ENCODE measurements at regions not wholly inside any gene's neighbourhood (a gene's known extent, or its start where the extent isn't known, plus 50 kb on each side); places are given as distances from the start of the nearest gene placed in this dataset.

- H3K36me3 ChIP-seq (ENCODE audit: insufficient read depth, low read length), result no peaks in the 10 kb centered on the region
- H3K9ac ChIP-seq (ENCODE audit: insufficient read length), result no peak overlapping the region
- H3K9me3 ChIP-seq (ENCODE audit: low read depth, low read length), result no peaks in the 10 kb centered on the region
- peak overlapping the region; percentile 63; the same call in 1 of the 2 replicates for H3K4me3 ChIP-seq
- TF ChIP-seq EZH2 (IDR thresholded peaks at IDR 0.05), result no peak
- TF ChIP-seq FOXP2 (optimal IDR thresholded peaks at IDR 0.05; ENCODE audit: control extremely low read depth, extremely low read length, insufficient read depth), result no peak
- no peak for TF ChIP-seq POLR2AphosphoS5 (IDR thresholded peaks at IDR 0.05; ENCODE audit: borderline replicate concordance, low read depth, low read length)
- DNase-seq (ENCODE audit: low read depth, low spot score), result peak; percentile 45
- H3K27ac ChIP-seq, result no peak overlapping the region
Measured at GRCh38 chr11:76721755-76722677, 51.5 kb upstream of the LRRC32 start.

GRCh38 chr11:76723142-76723541, 52.6 kb upstream of the LRRC32 start:
- no peaks in the 10 kb centered on the region for H3K9me3 ChIP-seq (ENCODE audit: low read depth, low read length)
- H3K27ac ChIP-seq, result no peak overlapping the region
- no peak for DNase-seq (ENCODE audit: low read depth, low spot score)
- H3K9ac ChIP-seq (ENCODE audit: insufficient read length), result no peak overlapping the region
- no peak for TF ChIP-seq EZH2 (IDR thresholded peaks at IDR 0.05)
- TF ChIP-seq POLR2AphosphoS5 (IDR thresholded peaks at IDR 0.05; ENCODE audit: borderline replicate concordance, low read depth, low read length), result no peak
- no peak for TF ChIP-seq FOXP2 (optimal IDR thresholded peaks at IDR 0.05; ENCODE audit: control extremely low read depth, extremely low read length, insufficient read depth)
- H3K36me3 ChIP-seq (ENCODE audit: insufficient read depth, low read length), result no peaks in the 10 kb centered on the region
- no peak overlapping the region for H3K4me3 ChIP-seq

GRCh38 chr11:76723548-76723947, 53.0 kb upstream of the LRRC32 start:
- H3K9me3 ChIP-seq (ENCODE audit: low read depth, low read length), result no peaks in the 10 kb centered on the region
- H3K27ac ChIP-seq, result no peak overlapping the region
- H3K4me3 ChIP-seq, result no peak overlapping the region
- H3K36me3 ChIP-seq (ENCODE audit: insufficient read depth, low read length), result no peaks in the 10 kb centered on the region
- no peak overlapping the region for H3K9ac ChIP-seq (ENCODE audit: insufficient read length)
- DNase-seq (ENCODE audit: low read depth, low spot score), result no peak
- TF ChIP-seq FOXP2 (optimal IDR thresholded peaks at IDR 0.05; ENCODE audit: control extremely low read depth, extremely low read length, insufficient read depth) (no peak), EZH2 (IDR thresholded peaks at IDR 0.05) (no peak), POLR2AphosphoS5 (IDR thresholded peaks at IDR 0.05; ENCODE audit: borderline replicate concordance, low read depth, low read length) (no peak)

GRCh38 chr11:76724171-76724768, 53.7 kb upstream of the LRRC32 start:
- Histone ChIP-seq H3K36me3 (ENCODE audit: insufficient read depth, low read length) (no peaks in the 10 kb centered on the region), H3K4me3 (no peak overlapping the region), H3K9me3 (ENCODE audit: low read depth, low read length) (no peaks in the 10 kb centered on the region), H3K27ac (no peak overlapping the region), H3K9ac (ENCODE audit: insufficient read length) (no peak overlapping the region)
- TF ChIP-seq POLR2AphosphoS5 (IDR thresholded peaks at IDR 0.05; ENCODE audit: borderline replicate concordance, low read depth, low read length) (no peak), FOXP2 (optimal IDR thresholded peaks at IDR 0.05; ENCODE audit: control extremely low read depth, extremely low read length, insufficient read depth) (no peak), EZH2 (IDR thresholded peaks at IDR 0.05) (no peak)
- DNase-seq (ENCODE audit: low read depth, low spot score), result no peak

- no peaks in the 10 kb centered on the region for H3K36me3 ChIP-seq (ENCODE audit: insufficient read depth, low read length)
- no peak overlapping the region for H3K9ac ChIP-seq (ENCODE audit: insufficient read length)
- no peak for TF ChIP-seq POLR2AphosphoS5 (IDR thresholded peaks at IDR 0.05; ENCODE audit: borderline replicate concordance, low read depth, low read length)
- TF ChIP-seq FOXP2 (optimal IDR thresholded peaks at IDR 0.05; ENCODE audit: control extremely low read depth, extremely low read length, insufficient read depth), result no peak
- TF ChIP-seq EZH2 (IDR thresholded peaks at IDR 0.05), result no peak
- H3K4me3 ChIP-seq, result no peak overlapping the region
- no peak for DNase-seq (ENCODE audit: low read depth, low spot score)
- H3K27ac ChIP-seq, result no peak overlapping the region
- H3K9me3 ChIP-seq (ENCODE audit: low read depth, low read length), result no peaks in the 10 kb centered on the region
Measured at GRCh38 chr11:76728227-76728626, 54.9 kb upstream of the TSKU start.

- Histone ChIP-seq H3K36me3 (ENCODE audit: insufficient read depth, low read length) (no peaks in the 10 kb centered on the region), H3K9ac (ENCODE audit: insufficient read length) (no peak overlapping the region), H3K9me3 (ENCODE audit: low read depth, low read length) (no peaks in the 10 kb centered on the region), H3K4me3 (no peak overlapping the region), H3K27ac (no peak overlapping the region)
- TF ChIP-seq FOXP2 (optimal IDR thresholded peaks at IDR 0.05; ENCODE audit: control extremely low read depth, extremely low read length, insufficient read depth), result no peak
- no peak for TF ChIP-seq EZH2 (IDR thresholded peaks at IDR 0.05)
- no peak for DNase-seq (ENCODE audit: low read depth, low spot score)
Measured at GRCh38 chr11:76728778-76729177, 54.4 kb upstream of the TSKU start.

- Histone ChIP-seq H3K9me3 (ENCODE audit: low read depth, low read length) (no peaks in the 10 kb centered on the region), H3K27ac (no peak overlapping the region), H3K4me3 (no peak overlapping the region), H3K36me3 (ENCODE audit: insufficient read depth, low read length) (no peaks in the 10 kb centered on the region), H3K9ac (ENCODE audit: insufficient read length) (no peak overlapping the region)
- no peak for DNase-seq (ENCODE audit: low read depth, low spot score)
- TF ChIP-seq POLR2AphosphoS5 (IDR thresholded peaks at IDR 0.05; ENCODE audit: borderline replicate concordance, low read depth, low read length), result no peak
- TF ChIP-seq FOXP2 (optimal IDR thresholded peaks at IDR 0.05; ENCODE audit: control extremely low read depth, extremely low read length, insufficient read depth), result no peak
- TF ChIP-seq EZH2 (IDR thresholded peaks at IDR 0.05), result no peak
Measured at GRCh38 chr11:76729214-76729613, 53.9 kb upstream of the TSKU start.

GRCh38 chr11:76730887-76731565, 52.1 kb upstream of the TSKU start:
- Histone ChIP-seq H3K4me3 (no peak overlapping the region), H3K9me3 (ENCODE audit: low read depth, low read length) (no peaks in the 10 kb centered on the region), H3K27ac (no peak overlapping the region), H3K9ac (ENCODE audit: insufficient read length) (no peak overlapping the region), H3K36me3 (ENCODE audit: insufficient read depth, low read length) (no peaks in the 10 kb centered on the region)
- DNase-seq (ENCODE audit: low read depth, low spot score), result no peak
- TF ChIP-seq POLR2AphosphoS5 (IDR thresholded peaks at IDR 0.05; ENCODE audit: borderline replicate concordance, low read depth, low read length) (no peak), FOXP2 (optimal IDR thresholded peaks at IDR 0.05; ENCODE audit: control extremely low read depth, extremely low read length, insufficient read depth) (no peak), EZH2 (IDR thresholded peaks at IDR 0.05) (no peak)

All from SK-N-MC (cell line).